GM12872 (cell line): ENCODE measurements at regions not wholly inside any gene's neighbourhood (a gene's known extent, or its start where the extent isn't known, plus 50 kb on each side); places are given as distances from the start of the nearest gene placed in this dataset.

Source experiments
- TF ChIP-seq, protein P1 (sequence below): IDR thresholded peaks from 3 replicates; pipeline ENCODE4 v1.5.1; 2011; ENCODE audit warnings: low read depth, mild to moderate bottlenecking, low read length, moderate library complexity; ENCODE audit not compliant: insufficient read depth

DNA sequence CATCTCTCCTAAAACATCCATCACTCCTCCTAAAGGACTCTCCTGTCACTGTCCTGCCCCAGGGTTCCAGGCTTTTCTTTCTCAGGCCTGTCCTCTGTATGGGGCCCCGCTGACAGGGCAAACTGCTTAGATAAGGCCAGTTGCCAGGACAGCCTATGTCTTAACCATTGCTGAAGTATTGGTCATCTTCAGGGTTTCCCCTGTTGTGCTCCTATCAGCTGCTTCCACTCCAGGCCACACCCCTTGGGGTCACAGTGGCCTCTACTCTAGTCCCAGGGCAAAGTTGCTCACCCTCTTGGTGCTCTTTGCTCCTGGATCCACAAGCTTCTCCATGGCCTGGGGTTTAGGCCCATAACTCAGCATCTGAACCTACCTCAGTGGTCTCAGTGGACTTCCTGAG, 138.0 kb upstream of the PJA1 start:
- TF ChIP-seq, protein P1, sequence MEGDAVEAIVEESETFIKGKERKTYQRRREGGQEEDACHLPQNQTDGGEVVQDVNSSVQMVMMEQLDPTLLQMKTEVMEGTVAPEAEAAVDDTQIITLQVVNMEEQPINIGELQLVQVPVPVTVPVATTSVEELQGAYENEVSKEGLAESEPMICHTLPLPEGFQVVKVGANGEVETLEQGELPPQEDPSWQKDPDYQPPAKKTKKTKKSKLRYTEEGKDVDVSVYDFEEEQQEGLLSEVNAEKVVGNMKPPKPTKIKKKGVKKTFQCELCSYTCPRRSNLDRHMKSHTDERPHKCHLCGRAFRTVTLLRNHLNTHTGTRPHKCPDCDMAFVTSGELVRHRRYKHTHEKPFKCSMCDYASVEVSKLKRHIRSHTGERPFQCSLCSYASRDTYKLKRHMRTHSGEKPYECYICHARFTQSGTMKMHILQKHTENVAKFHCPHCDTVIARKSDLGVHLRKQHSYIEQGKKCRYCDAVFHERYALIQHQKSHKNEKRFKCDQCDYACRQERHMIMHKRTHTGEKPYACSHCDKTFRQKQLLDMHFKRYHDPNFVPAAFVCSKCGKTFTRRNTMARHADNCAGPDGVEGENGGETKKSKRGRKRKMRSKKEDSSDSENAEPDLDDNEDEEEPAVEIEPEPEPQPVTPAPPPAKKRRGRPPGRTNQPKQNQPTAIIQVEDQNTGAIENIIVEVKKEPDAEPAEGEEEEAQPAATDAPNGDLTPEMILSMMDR = no peak

DNA sequence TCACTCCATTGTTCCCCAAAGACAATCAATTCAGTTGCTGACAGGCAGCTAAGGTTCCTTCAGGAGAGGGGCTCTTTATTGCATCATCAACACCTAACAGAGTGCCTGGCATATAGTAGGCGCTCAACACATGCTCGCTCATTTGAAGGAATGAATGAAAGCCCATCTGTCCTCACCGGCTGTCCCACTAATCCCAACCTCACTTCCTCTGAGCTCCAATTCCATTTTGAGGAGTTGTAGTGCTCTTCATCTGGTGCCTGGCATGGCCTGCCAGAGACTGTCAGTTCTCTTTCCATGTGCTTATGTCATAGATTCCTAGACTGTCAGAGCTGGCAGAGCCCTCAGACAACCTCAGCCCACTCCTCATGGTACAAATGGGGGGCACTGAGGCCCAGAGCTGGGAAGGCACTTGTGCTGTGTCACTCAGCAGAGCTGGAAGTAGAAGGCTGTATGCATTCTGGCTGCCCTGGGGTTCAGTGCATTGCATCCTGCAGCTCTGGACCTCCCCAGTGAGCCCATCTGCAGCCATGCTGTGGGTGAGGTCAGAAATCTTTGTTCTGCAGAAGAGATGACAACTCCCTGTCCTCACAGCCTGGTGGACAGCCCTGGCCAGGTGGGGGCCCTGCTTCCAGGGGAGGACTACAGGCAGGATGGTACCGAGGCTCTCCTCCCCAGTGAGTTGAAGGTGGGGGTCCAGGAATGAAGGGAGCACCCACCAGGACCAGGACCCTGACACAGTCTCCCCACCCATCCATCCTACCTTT, 134.9 kb upstream of the PJA1 start:
- TF ChIP-seq, protein P1 = no peak

DNA sequence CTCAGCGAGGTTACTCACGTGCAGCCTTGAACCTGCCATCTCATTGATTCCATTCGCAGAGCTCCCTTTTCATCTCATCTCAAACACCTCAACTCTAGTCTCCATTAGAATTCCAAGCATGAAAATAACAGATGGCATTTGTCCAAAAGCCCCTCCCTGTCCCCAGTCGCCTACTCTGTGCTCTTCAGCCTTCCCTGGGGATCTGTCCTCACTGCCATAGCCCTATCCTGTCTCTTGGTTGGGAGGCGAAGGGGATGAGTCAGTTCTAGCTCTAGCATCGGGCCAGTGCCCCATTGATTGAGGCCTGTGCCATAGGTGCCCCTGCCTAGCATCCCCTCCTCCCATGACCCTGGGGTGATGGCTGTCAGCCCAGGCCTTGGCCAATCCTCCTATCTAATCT, 134.0 kb upstream of the PJA1 start:
- TF ChIP-seq, protein P1 = no peak

DNA sequence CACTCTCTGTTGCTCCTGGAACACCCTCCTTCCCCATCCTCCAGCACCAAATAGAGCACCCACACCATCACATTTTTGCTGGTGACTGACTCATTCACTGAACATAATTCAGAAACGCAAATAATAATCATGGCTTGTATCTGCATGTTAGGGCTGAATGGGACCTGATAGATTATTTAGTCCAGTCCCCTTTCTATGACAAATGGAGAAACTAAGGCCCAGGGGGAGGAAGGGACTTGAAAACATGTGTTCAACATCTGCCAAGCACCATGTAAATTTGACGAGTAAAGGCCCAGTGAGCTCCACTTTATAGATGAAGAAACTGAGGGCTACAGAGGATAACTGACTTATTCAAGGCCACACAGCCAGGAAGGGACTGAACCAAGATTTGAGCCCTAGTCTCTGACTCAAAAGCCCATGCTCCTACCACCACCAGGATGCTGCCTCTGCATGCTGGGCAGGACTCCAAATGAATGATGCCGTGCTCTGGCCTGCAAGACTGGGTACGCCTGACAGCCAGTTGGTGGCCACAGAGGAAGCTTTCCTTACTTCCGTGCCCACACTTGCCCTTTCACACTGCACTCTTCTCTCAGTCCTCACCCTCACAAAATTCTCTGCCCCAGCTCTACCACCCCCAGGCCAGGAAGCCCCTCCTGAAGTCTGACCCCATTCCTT, 133.3 kb upstream of the PJA1 start:
- TF ChIP-seq, protein P1 = no peak

DNA sequence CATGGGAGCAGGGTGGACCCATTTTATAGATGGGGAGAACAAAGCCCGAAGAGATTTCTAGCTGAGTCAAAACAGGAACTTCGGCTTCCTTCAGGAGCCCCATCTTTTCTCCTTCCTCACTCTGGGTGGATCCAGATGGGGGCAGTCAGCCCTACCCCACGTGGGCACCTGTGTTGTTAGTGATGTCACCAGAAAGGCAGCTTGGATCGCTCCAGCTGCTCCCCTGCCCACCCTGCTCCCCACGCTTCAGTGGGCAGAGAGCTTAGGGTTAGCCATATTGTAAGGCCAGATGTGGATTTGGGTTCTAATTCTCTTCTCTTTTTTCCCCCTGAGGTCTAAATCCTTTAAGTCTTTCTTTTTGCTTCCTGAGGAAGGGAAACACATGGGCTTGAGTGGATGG, 132.3 kb upstream of the PJA1 start:
- TF ChIP-seq, protein P1 = no peak

DNA sequence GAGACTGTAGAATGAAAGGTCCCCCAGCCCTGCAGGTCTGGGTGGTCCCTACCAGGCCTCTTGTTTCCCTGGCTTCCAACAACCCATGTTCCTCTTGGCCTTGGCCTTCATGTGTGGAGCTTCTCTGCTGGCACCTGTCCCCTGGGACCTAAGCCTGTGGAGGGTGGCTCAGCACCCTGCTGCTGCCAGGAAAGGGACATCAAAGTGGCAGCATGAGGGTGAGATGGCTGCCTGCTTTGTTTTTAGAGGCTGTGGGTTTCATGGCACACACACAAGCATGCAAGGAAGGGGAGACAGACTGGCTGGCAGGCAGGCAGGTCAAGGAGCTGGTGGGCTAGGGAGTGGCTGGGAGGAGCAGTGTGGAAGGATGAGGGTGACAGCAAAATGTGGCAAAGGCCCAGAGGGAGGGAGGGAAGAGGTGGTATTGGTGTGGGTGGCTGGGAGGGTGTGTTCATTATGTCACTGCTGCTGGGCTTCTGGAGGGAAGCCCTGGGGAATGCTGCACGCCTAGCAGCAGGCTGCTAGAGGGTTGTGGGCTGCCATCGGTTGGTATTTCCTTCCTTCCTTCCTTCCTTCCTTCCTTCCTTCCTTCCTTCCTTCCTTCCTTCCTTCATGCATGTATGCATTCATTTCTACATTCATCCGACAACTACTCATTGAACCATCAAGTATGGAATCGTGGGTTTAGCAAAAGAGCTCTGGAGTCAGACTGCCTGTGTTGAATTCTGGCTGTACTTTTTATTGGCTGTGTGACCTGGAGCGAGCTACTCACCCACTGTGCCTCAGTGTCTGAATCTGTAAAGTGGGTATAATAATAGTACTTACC, 128.7 kb upstream of the PJA1 start:
- TF ChIP-seq, protein P1 = no peak

DNA sequence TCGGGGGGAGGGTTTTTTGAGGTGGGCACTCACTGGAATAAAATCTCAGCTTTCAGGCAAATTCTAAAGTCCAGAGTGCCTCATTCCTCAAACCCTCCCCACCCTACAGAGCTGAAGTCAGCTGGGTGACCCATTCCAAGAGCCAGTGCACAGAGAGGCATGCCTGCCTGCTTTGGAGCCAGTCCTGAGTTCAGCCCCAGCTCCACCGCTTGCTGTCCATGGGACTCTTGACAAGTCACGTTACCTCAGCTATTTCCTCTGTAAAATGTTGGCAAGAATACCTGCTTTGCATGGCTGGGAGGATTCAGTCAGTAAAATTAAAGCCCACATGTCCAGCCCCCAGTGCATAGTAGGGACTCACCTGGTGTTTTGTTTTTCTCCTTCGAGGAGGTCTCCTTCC, 125.9 kb upstream of the PJA1 start:
- TF ChIP-seq, protein P1 = no peak
